ENCODE measurements at regions not wholly inside any gene's neighbourhood (a gene's known extent, or its start where the extent isn't known, plus 50 kb on each side); places are given as distances from the start of the nearest gene placed in this dataset.

DNA sequence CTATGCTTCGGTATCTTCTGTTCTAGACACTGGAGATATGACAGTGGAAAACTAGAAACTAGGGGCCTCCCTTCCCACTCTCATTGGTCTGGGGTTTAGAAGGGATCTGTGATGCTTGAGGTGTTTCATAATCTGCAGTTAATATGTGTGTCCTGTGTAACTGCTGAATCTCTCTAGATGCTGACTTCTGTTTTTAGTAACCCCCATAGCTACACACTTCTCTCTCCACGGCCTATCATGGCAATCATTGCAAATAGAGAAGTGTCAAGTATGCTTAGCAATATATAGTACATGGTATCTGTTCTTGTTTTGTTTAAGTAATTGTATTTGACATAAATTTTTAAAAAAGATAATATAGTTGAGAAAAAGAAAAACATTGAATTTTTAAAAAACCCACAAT, 394.6 kb upstream of the MMS22L start:
- no TSS peak for BruUV-seq (replicated peaks)
- H3K4me1 Mint-ChIP-seq (ENCODE audit: low read depth, unreplicated experiment): no peaks in the 10 kb centered on the region
- H3K9me3 Mint-ChIP-seq (ENCODE audit: low read depth, unreplicated experiment): no peaks in the 10 kb centered on the region
- no peaks in the 10 kb centered on the region for H3K27me3 Mint-ChIP-seq (ENCODE audit: unreplicated experiment)
- intact Hi-C loops (cut with micrococcal nuclease; ENCODE audit: unreplicated experiment): no loop called here
- CTCF ChIA-PET: no interaction called here
- no peak overlapping the region for H3K4me3 Mint-ChIP-seq (ENCODE audit: low read depth, unreplicated experiment)
- TF ChIP-seq, protein P1, sequence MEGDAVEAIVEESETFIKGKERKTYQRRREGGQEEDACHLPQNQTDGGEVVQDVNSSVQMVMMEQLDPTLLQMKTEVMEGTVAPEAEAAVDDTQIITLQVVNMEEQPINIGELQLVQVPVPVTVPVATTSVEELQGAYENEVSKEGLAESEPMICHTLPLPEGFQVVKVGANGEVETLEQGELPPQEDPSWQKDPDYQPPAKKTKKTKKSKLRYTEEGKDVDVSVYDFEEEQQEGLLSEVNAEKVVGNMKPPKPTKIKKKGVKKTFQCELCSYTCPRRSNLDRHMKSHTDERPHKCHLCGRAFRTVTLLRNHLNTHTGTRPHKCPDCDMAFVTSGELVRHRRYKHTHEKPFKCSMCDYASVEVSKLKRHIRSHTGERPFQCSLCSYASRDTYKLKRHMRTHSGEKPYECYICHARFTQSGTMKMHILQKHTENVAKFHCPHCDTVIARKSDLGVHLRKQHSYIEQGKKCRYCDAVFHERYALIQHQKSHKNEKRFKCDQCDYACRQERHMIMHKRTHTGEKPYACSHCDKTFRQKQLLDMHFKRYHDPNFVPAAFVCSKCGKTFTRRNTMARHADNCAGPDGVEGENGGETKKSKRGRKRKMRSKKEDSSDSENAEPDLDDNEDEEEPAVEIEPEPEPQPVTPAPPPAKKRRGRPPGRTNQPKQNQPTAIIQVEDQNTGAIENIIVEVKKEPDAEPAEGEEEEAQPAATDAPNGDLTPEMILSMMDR (IDR thresholded peaks at IDR 0.05; ENCODE audit: unreplicated experiment): no peak
- no peak for DNase-seq
- H3K36me3 Mint-ChIP-seq (ENCODE audit: insufficient read depth, unreplicated experiment): no peaks in the 10 kb centered on the region
- no peak overlapping the region for H3K27ac Mint-ChIP-seq (ENCODE audit: unreplicated experiment)

DNA sequence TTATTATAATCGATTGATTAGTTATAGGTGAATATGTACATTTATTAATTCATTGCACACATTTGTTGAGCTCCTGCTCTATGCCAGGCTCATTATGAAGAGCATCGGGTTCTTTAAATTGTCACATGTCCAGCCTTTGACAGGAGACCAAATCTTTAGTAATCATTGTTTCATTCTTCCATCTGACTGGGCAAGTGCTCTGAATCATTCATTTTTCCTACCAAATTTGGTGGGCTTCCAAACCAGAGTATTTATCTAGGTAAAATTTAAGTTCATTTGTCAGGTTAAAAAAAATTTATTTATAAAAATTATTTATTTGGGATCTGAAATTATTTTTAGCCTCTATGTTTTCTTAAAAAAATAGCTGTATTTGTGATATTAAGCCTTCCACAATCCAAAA, 404.9 kb upstream of the MMS22L start:
- CTCF ChIA-PET: no interaction called here
- no peaks in the 10 kb centered on the region for H3K36me3 Mint-ChIP-seq (ENCODE audit: insufficient read depth, unreplicated experiment)
- H3K9me3 Mint-ChIP-seq (ENCODE audit: low read depth, unreplicated experiment): no peaks in the 10 kb centered on the region
- intact Hi-C loops (cut with micrococcal nuclease; ENCODE audit: unreplicated experiment): no loop called here
- TF ChIP-seq, protein P1 (IDR thresholded peaks at IDR 0.05; ENCODE audit: unreplicated experiment): no peak
- no TSS peak for BruUV-seq (replicated peaks)
- no peak overlapping the region for H3K27ac Mint-ChIP-seq (ENCODE audit: unreplicated experiment)
- no peak overlapping the region for H3K4me3 Mint-ChIP-seq (ENCODE audit: low read depth, unreplicated experiment)
- no peaks in the 10 kb centered on the region for H3K4me1 Mint-ChIP-seq (ENCODE audit: low read depth, unreplicated experiment)
- no peak for DNase-seq
- no peaks in the 10 kb centered on the region for H3K27me3 Mint-ChIP-seq (ENCODE audit: unreplicated experiment)

DNA sequence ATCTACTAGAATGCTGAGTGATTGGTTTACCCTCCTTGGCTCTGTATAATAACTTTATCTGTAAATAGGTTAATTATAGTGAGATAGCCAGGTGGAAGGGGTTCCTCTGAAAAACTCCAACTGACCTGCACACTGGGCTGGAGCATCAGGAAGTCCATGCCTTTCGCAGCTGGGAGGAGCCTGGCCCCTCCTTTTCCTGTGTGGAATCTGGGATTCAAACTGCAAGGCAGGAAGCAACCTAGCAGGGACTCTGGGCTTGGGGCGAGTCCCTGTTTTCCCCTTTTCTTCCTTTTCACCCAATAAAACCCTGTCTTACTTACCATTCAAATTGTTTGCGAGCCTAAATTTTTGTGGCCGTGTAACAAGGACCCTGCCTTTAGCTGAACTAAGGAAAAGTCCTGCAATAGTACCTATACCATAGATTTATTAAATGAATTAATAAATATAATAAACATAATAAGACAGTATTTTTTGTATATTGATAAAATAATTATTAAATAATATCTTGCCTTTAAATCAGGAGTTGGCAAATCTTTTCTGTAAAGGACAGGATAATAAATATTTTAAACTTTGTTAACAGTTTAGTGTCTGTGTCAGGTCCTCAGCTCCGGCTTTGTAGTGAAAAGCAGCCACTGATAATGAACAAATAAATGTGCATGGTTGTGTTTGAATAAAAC, 406.2 kb upstream of the MMS22L start:
- CTCF ChIA-PET: no interaction called here
- H3K9me3 Mint-ChIP-seq (ENCODE audit: low read depth, unreplicated experiment): no peaks in the 10 kb centered on the region
- no peaks in the 10 kb centered on the region for H3K27me3 Mint-ChIP-seq (ENCODE audit: unreplicated experiment)
- BruUV-seq (replicated peaks): no TSS peak
- DNase-seq: no peak
- H3K36me3 Mint-ChIP-seq (ENCODE audit: insufficient read depth, unreplicated experiment): no peaks in the 10 kb centered on the region
- TF ChIP-seq, protein P1 (IDR thresholded peaks at IDR 0.05; ENCODE audit: unreplicated experiment): no peak
- no peak overlapping the region for H3K27ac Mint-ChIP-seq (ENCODE audit: unreplicated experiment)
- H3K4me3 Mint-ChIP-seq (ENCODE audit: low read depth, unreplicated experiment): no peak overlapping the region
- intact Hi-C loops (cut with micrococcal nuclease; ENCODE audit: unreplicated experiment): no loop called here
- H3K4me1 Mint-ChIP-seq (ENCODE audit: low read depth, unreplicated experiment): no peaks in the 10 kb centered on the region

DNA sequence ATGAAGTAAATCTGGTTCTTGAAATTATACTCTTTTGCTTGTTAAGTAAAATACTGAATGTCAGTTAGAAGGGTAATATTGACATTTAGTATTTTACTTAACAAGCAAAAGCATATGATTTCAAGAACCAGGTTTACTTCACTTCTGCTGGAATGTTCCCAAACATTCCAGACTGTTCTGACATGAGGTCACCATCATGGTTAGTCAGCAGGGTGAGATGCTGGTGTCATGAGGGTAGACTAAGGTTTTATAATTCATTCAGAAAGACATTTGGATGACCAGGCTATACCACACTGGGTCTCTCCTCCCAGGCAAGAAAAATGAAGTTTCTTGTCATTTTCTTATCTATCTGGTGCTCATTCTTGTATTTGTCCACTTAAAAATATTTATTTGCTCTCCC, 414.4 kb upstream of the MMS22L start:
- Mint-ChIP-seq H3K4me1 (ENCODE audit: low read depth, unreplicated experiment) (no peaks in the 10 kb centered on the region), H3K27ac (ENCODE audit: unreplicated experiment) (no peak overlapping the region), H3K9me3 (ENCODE audit: low read depth, unreplicated experiment) (no peaks in the 10 kb centered on the region), H3K36me3 (ENCODE audit: insufficient read depth, unreplicated experiment) (no peaks in the 10 kb centered on the region), H3K4me3 (ENCODE audit: low read depth, unreplicated experiment) (no peak overlapping the region), H3K27me3 (ENCODE audit: unreplicated experiment) (no peaks in the 10 kb centered on the region)
- no TSS peak for BruUV-seq (replicated peaks)
- TF ChIP-seq, protein P1 (IDR thresholded peaks at IDR 0.05; ENCODE audit: unreplicated experiment): no peak
- no peak for DNase-seq
- intact Hi-C loops (cut with micrococcal nuclease; ENCODE audit: unreplicated experiment): no loop called here
- CTCF ChIA-PET: no interaction called here

All from Calu3 (cell line).